Endodermal cell (in vitro differentiated cells): ENCODE measurements at regions not wholly inside any gene's neighbourhood (a gene's known extent, or its start where the extent isn't known, plus 50 kb on each side); places are given as distances from the start of the nearest gene placed in this dataset.

ENCODE experiments used
- DNase-seq: peaks from one replicate; pipeline ENCODE4 v3.0.0-alpha.2; 2017
- H3K27ac ChIP-seq: 2 replicates; pipeline ENCODE4 v1.5.1; 2013; ENCODE audit warnings: mild to moderate bottlenecking, low read depth, low read length, moderate library complexity
- H3K27me3 ChIP-seq: 2 replicates; pipeline ENCODE4 v1.6.1; 2013; ENCODE audit warnings: mild to moderate bottlenecking, low read length, moderate library complexity; ENCODE audit not compliant: insufficient read depth, control insufficient read depth, poor library complexity, severe bottlenecking
- H3K36me3 ChIP-seq: 2 replicates; pipeline ENCODE4 v1.7.0; 2013; ENCODE audit warnings: mild to moderate bottlenecking, low read length, moderate library complexity; ENCODE audit not compliant: control insufficient read depth, insufficient read depth
- H3K4me1 ChIP-seq: one replicate; pipeline ENCODE4 v1.7.0; 2013; ENCODE audit warnings: low read length; ENCODE audit not compliant: control insufficient read depth, insufficient read depth
- H3K4me3 ChIP-seq: 2 replicates; pipeline ENCODE4 v1.5.1; 2013; ENCODE audit warnings: mild to moderate bottlenecking, low read length, moderate library complexity
- H3K9ac ChIP-seq: 2 replicates; pipeline ENCODE4 v1.6.1; 2013; ENCODE audit warnings: mild to moderate bottlenecking, low read length, moderate library complexity; ENCODE audit not compliant: poor library complexity, severe bottlenecking; ENCODE audit errors: extremely low read depth
- H3K9me3 ChIP-seq: 2 replicates; pipeline ENCODE4 v1.6.1; 2013; ENCODE audit warnings: mild to moderate bottlenecking, low read length, moderate library complexity; ENCODE audit not compliant: control insufficient read depth
- H3K27ac Mint-ChIP-seq: 2 replicates; pipeline ENCODE4 v1.8.0; 2020; ENCODE audit warnings: mixed read lengths
- H3K27me3 Mint-ChIP-seq: 2 replicates; pipeline ENCODE4 v1.8.0; 2021; ENCODE audit warnings: mild to moderate bottlenecking, mixed read lengths; ENCODE audit not compliant: insufficient read depth
- H3K36me3 Mint-ChIP-seq: 2 replicates; pipeline ENCODE4 v1.8.0; 2020; ENCODE audit warnings: low read depth, mixed read lengths
- H3K4me1 Mint-ChIP-seq: 2 replicates; pipeline ENCODE4 v1.8.0; 2020; ENCODE audit warnings: mixed read lengths
- H3K4me3 Mint-ChIP-seq: 2 replicates; pipeline ENCODE4 v1.8.0; 2020; ENCODE audit warnings: mild to moderate bottlenecking, moderate library complexity, mixed read lengths
- H3K9me3 Mint-ChIP-seq: 2 replicates; pipeline ENCODE4 v1.8.0; 2020; ENCODE audit warnings: mild to moderate bottlenecking, mixed read lengths
- WGBS, 2 experiments: methylation state at CpG; one replicate each; pipeline versions ENCODE4 v1.1.5 to v1.1.7; 2013; ENCODE audit warnings: missing lambda C conversion rate in 2 of 2, mixed read lengths in 1 of 2; ENCODE audit not compliant: insufficient coverage in 1 of 2, insufficient read length in 1 of 2; 5-methylcytosine and 5-hydroxymethylcytosine counted together
- TF ChIP-seq, protein P1 (sequence below): fragments of 200-600 bp; sonication (generic); conservative IDR thresholded peaks from 2 replicates; pipeline ENCODE4 v1.5.0; 2021; ENCODE audit warnings: antibody characterized with exemption, mild to moderate bottlenecking

GRCh38 chr11:122392508-122392907 lies 263.0 kb upstream of the UBASH3B start:
- no peaks in the 10 kb centered on the region for H3K4me1 Mint-ChIP-seq
- no peak for DNase-seq
- Histone ChIP-seq H3K36me3 (no peaks in the 10 kb centered on the region), H3K27me3 (no peaks in the 10 kb centered on the region), H3K9me3 (no peaks in the 10 kb centered on the region), H3K4me3 (no peak overlapping the region), H3K27ac (no peak overlapping the region), H3K9ac (no peak overlapping the region), H3K4me1 (no peaks in the 10 kb centered on the region)
- H3K9me3 Mint-ChIP-seq, result no peaks in the 10 kb centered on the region
- no peak overlapping the region for H3K27ac Mint-ChIP-seq
- TF ChIP-seq, protein P1, sequence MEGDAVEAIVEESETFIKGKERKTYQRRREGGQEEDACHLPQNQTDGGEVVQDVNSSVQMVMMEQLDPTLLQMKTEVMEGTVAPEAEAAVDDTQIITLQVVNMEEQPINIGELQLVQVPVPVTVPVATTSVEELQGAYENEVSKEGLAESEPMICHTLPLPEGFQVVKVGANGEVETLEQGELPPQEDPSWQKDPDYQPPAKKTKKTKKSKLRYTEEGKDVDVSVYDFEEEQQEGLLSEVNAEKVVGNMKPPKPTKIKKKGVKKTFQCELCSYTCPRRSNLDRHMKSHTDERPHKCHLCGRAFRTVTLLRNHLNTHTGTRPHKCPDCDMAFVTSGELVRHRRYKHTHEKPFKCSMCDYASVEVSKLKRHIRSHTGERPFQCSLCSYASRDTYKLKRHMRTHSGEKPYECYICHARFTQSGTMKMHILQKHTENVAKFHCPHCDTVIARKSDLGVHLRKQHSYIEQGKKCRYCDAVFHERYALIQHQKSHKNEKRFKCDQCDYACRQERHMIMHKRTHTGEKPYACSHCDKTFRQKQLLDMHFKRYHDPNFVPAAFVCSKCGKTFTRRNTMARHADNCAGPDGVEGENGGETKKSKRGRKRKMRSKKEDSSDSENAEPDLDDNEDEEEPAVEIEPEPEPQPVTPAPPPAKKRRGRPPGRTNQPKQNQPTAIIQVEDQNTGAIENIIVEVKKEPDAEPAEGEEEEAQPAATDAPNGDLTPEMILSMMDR, result no peak
- H3K36me3 Mint-ChIP-seq, result no peaks in the 10 kb centered on the region
- WGBS, 2 experiments, result 82 to 100% methylated on average over 2 to 3 of the region's 3 CpGs
- no peak overlapping the region for H3K4me3 Mint-ChIP-seq
- peaks cover 2% of the 10 kb centered on the region for H3K27me3 Mint-ChIP-seq

- no peak overlapping the region for H3K27ac Mint-ChIP-seq
- H3K27me3 Mint-ChIP-seq, result peaks cover 2% of the 10 kb centered on the region
- no peaks in the 10 kb centered on the region for H3K4me1 Mint-ChIP-seq
- H3K36me3 ChIP-seq, result no peaks in the 10 kb centered on the region
- TF ChIP-seq, protein P1, result no peak
- no peaks in the 10 kb centered on the region for H3K27me3 ChIP-seq
- H3K36me3 Mint-ChIP-seq, result no peaks in the 10 kb centered on the region
- no peaks in the 10 kb centered on the region for H3K4me1 ChIP-seq
- H3K9ac ChIP-seq, result no peak overlapping the region
- no peaks in the 10 kb centered on the region for H3K9me3 Mint-ChIP-seq
- DNase-seq, result no peak
- H3K4me3 Mint-ChIP-seq, result no peak overlapping the region
- H3K9me3 ChIP-seq, result no peaks in the 10 kb centered on the region
- H3K4me3 ChIP-seq, result no peak overlapping the region
- H3K27ac ChIP-seq, result no peak overlapping the region
Observed at GRCh38 chr11:122391049-122391448, 264.5 kb upstream of the UBASH3B start.

DNA sequence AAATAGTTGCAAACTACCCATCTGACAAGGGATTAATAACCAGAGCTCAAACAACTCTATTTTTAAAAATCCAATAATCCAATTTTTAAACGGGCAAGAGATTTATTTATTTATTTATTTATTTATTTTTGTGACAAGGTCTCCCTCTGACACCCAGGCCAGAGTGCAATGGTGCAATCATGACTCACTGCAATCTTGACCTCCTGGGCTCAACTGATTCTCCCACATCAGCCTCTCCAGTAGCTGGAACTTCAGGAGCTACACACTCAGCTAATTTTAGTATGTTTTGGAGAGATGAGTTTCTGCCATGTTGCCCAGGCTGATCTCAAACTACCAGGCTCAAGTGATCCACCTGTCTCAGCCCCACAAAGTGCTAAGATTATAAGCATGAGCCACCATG lies 267.2 kb upstream of the BLID start:
- WGBS, 2 experiments, result no CpG with 5 or more reads among the region's 1 CpG
- Mint-ChIP-seq H3K27ac (no peak overlapping the region), H3K27me3 (no peaks in the 10 kb centered on the region), H3K9me3 (peaks cover 3% of the 10 kb centered on the region), H3K4me1 (no peaks in the 10 kb centered on the region), H3K4me3 (no peak overlapping the region), H3K36me3 (no peaks in the 10 kb centered on the region)
- Histone ChIP-seq H3K36me3 (no peaks in the 10 kb centered on the region), H3K4me1 (no peaks in the 10 kb centered on the region), H3K4me3 (no peak overlapping the region), H3K9me3 (no peaks in the 10 kb centered on the region), H3K27me3 (no peaks in the 10 kb centered on the region), H3K9ac (no peak overlapping the region), H3K27ac (no peak overlapping the region)
- TF ChIP-seq, protein P1, result no peak
- no peak for DNase-seq
